ENCODE measurements at regions not wholly inside any gene's neighbourhood (a gene's known extent, or its start where the extent isn't known, plus 50 kb on each side); places are given as distances from the start of the nearest gene placed in this dataset.

DNA sequence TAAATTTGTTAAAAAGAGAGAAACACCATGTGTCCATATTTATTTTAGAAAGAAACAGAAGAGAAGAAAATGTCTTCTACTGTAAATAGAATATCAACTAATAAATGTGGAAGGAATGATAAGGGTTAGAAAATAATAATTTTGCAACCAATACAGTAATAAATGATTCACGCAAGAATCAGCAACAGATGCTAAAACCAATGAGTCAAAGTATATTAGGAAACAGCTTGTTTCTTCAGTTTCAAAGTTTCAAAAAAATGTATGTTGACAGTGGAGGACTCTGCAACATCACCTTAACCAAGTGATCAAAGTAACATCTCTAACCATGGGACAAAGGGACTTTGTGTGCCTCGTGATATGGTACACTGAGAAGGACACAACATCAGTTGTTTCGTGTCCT, 147.0 kb downstream of the TWIST2 start:
- intact Hi-C loops (cut with micrococcal nuclease) = no loop called here
- H3K9me3 Mint-ChIP-seq (ENCODE audit: unreplicated experiment) = peaks cover 17% of the 10 kb centered on the region
- TF ChIP-seq, protein P1, sequence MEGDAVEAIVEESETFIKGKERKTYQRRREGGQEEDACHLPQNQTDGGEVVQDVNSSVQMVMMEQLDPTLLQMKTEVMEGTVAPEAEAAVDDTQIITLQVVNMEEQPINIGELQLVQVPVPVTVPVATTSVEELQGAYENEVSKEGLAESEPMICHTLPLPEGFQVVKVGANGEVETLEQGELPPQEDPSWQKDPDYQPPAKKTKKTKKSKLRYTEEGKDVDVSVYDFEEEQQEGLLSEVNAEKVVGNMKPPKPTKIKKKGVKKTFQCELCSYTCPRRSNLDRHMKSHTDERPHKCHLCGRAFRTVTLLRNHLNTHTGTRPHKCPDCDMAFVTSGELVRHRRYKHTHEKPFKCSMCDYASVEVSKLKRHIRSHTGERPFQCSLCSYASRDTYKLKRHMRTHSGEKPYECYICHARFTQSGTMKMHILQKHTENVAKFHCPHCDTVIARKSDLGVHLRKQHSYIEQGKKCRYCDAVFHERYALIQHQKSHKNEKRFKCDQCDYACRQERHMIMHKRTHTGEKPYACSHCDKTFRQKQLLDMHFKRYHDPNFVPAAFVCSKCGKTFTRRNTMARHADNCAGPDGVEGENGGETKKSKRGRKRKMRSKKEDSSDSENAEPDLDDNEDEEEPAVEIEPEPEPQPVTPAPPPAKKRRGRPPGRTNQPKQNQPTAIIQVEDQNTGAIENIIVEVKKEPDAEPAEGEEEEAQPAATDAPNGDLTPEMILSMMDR (IDR thresholded peaks at IDR 0.05; ENCODE audit: unreplicated experiment) = no peak
- ChIA-PET CTCF (no interaction called here), POLR2A (no interaction called here)
- peaks cover 14% of the 10 kb centered on the region for H3K27me3 Mint-ChIP-seq (ENCODE audit: insufficient read depth, unreplicated experiment)
- no peaks in the 10 kb centered on the region for H3K36me3 Mint-ChIP-seq (ENCODE audit: insufficient read depth, unreplicated experiment)
- H3K27ac Mint-ChIP-seq (ENCODE audit: low read depth, unreplicated experiment) = no peak overlapping the region
- no TSS peak for BruUV-seq (replicated peaks)
- peaks cover 6% of the 10 kb centered on the region for H3K4me1 Mint-ChIP-seq (ENCODE audit: insufficient read depth, unreplicated experiment)
- no peak for DNase-seq (ENCODE audit: unreplicated experiment)
- no peak overlapping the region for H3K4me3 Mint-ChIP-seq (ENCODE audit: unreplicated experiment)

DNA sequence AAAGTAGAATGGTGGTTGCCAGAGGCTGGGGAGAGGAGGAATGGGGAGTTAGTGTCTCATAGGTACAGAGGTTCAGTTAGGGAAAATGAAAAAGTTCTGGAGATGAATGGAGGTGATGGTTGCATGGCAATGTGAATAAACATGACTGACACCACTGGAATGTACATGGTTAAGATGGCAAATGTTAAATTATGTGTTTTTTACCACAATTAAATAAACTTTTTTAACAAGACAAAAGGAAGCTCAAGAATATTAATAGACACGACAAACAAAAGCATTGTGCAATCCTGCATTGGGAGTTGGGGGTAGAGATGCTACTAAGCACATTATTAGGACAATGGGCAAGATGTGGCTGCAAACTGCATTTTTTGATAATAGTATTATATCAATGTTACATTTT, 147.7 kb downstream of the TWIST2 start:
- Mint-ChIP-seq H3K4me1 (ENCODE audit: insufficient read depth, unreplicated experiment) (peaks cover 6% of the 10 kb centered on the region), H3K36me3 (ENCODE audit: insufficient read depth, unreplicated experiment) (no peaks in the 10 kb centered on the region), H3K9me3 (ENCODE audit: unreplicated experiment) (peaks cover 17% of the 10 kb centered on the region), H3K27ac (ENCODE audit: low read depth, unreplicated experiment) (no peak overlapping the region), H3K4me3 (ENCODE audit: unreplicated experiment) (no peak overlapping the region), H3K27me3 (ENCODE audit: insufficient read depth, unreplicated experiment) (peaks cover 14% of the 10 kb centered on the region)
- no peak for DNase-seq (ENCODE audit: unreplicated experiment)
- ChIA-PET CTCF (no interaction called here), POLR2A (interaction anchor here (0.6 kb wide), 1 partner anchor 19 kb away, joined by 3 read pairs; no protein-coding TSS in a partner anchor)
- no TSS peak for BruUV-seq (replicated peaks)
- intact Hi-C loops (cut with micrococcal nuclease) = no loop called here
- TF ChIP-seq, protein P1 (IDR thresholded peaks at IDR 0.05; ENCODE audit: unreplicated experiment) = no peak

DNA sequence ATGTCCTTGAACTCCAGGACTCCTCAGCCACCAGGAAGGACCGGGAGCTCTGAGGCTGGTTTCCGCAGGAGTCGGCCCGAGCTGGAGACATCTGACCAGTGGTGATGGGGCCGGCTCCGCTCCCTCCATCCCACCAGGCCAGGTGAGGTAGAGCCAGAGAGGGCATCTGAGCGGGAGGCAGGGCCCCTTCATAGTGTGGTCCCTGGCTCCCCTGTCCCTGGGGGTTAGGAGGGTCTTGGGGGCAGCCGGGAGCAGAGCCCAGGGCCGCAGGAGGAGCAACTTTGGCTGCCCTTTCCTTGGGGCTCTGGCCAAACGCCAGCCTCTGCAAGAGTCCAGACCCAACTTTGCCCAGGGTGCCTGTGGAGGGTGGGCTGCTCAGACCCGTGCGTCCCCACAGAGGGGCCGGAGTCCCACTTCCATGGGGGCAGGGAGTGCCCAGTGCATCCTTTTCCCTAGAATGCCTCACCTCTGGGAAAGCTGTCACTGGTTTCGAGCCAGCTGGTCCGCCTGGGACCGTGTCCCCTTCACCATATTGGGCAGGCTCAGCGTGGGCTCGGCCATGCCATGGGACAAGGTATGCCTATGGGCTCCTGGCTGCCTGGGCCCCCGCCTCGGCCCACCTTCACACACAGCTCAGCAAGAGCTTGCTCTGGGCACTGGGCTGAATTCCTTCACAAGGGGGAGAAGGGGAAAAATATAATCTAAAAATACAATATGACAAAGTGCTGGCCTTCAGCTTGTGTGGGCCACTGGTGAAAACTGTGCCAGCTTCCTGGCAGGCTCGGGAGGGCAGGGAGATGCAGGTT, 148.6 kb downstream of the TWIST2 start:
- Mint-ChIP-seq H3K9me3 (ENCODE audit: unreplicated experiment) (peaks cover 11% of the 10 kb centered on the region), H3K4me1 (ENCODE audit: insufficient read depth, unreplicated experiment) (peaks cover 6% of the 10 kb centered on the region), H3K36me3 (ENCODE audit: insufficient read depth, unreplicated experiment) (no peaks in the 10 kb centered on the region), H3K4me3 (ENCODE audit: unreplicated experiment) (no peak overlapping the region), H3K27ac (ENCODE audit: low read depth, unreplicated experiment) (no peak overlapping the region), H3K27me3 (ENCODE audit: insufficient read depth, unreplicated experiment) (peaks cover 6% of the 10 kb centered on the region)
- ChIA-PET CTCF (no interaction called here), POLR2A (no interaction called here)
- no TSS peak for BruUV-seq (replicated peaks)
- no peak for DNase-seq (ENCODE audit: unreplicated experiment)
- TF ChIP-seq, protein P1 (IDR thresholded peaks at IDR 0.05; ENCODE audit: unreplicated experiment) = no peak
- intact Hi-C loops (cut with micrococcal nuclease) = no loop called here

DNA sequence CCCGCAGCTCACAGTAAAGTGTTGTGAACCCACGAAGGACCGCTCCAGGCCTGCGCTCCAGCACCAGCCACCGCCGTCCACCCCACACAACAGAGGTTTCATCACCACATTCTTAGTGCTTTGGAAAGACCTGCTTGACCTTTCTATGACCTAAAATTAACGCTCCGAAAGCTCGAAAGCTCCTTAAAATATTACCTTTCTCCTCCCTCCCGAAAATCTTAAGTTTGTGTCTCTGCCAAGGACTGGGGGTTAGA, 149.2 kb downstream of the TWIST2 start:
- Mint-ChIP-seq H3K9me3 (ENCODE audit: unreplicated experiment) (peaks cover 11% of the 10 kb centered on the region), H3K36me3 (ENCODE audit: insufficient read depth, unreplicated experiment) (no peaks in the 10 kb centered on the region), H3K4me3 (ENCODE audit: unreplicated experiment) (no peak overlapping the region), H3K4me1 (ENCODE audit: insufficient read depth, unreplicated experiment) (peaks cover 6% of the 10 kb centered on the region), H3K27me3 (ENCODE audit: insufficient read depth, unreplicated experiment) (peaks cover under 1% of the 10 kb centered on the region), H3K27ac (ENCODE audit: low read depth, unreplicated experiment) (no peak overlapping the region)
- intact Hi-C loops (cut with micrococcal nuclease) = no loop called here
- ChIA-PET POLR2A (no interaction called here), CTCF (no interaction called here)
- DNase-seq (ENCODE audit: unreplicated experiment) = no peak
- TF ChIP-seq, protein P1 (IDR thresholded peaks at IDR 0.05; ENCODE audit: unreplicated experiment) = no peak
- no TSS peak for BruUV-seq (replicated peaks)
